Natural killer cell treated with Interleukin-12 subunit alpha and Interleukin-12 subunit beta and Interleukin-15 and Interleukin-18, amount 100 ng/mL, for 72 hours (primary cell): ENCODE measurements at regions not wholly inside any gene's neighbourhood (a gene's known extent, or its start where the extent isn't known, plus 50 kb on each side); places are given as distances from the start of the nearest gene placed in this dataset.

ENCODE experiments used
- ATAC-seq, 2 donors: fragments of 150-1000 bp; cut with Tn5 transposase in 1 of 2; sonication (Bioruptor Pico), chemical (Tn5 transposase) in 1 of 2; 2 replicates each; pipeline ENCODE4 v1.10.0; 2021
- DNase-seq: peaks from one replicate; pipeline ENCODE4 v3.0.0; 2022; ENCODE audit warnings: low spot score
- H3K27ac Mint-ChIP-seq, 2 donors: 1 replicate in 1 of 2; 2 replicates in 1 of 2; pipeline ENCODE4 v1.8.0; 2022; ENCODE audit warnings: mixed read lengths in 2 of 2, mild to moderate bottlenecking in 1 of 2, moderate library complexity in 1 of 2
- H3K27me3 Mint-ChIP-seq, 2 donors: 1 replicate in 1 of 2; 2 replicates in 1 of 2; pipeline ENCODE4 v1.8.0; 2022; ENCODE audit warnings: mixed read lengths in 2 of 2
- H3K36me3 Mint-ChIP-seq: one replicate; pipeline ENCODE4 v1.8.0; 2022; ENCODE audit warnings: mixed read lengths
- H3K4me1 Mint-ChIP-seq, 2 donors: 1 replicate in 1 of 2; 2 replicates in 1 of 2; pipeline ENCODE4 v1.8.0; 2022; ENCODE audit warnings: low read depth in 2 of 2, mixed read lengths in 2 of 2, mild to moderate bottlenecking in 1 of 2
- H3K4me3 Mint-ChIP-seq: one replicate; pipeline ENCODE4 v1.8.0; 2022; ENCODE audit warnings: mixed read lengths
- H3K9me3 Mint-ChIP-seq: 2 replicates; pipeline ENCODE4 v1.8.0; 2022; ENCODE audit warnings: mixed read lengths

DNA sequence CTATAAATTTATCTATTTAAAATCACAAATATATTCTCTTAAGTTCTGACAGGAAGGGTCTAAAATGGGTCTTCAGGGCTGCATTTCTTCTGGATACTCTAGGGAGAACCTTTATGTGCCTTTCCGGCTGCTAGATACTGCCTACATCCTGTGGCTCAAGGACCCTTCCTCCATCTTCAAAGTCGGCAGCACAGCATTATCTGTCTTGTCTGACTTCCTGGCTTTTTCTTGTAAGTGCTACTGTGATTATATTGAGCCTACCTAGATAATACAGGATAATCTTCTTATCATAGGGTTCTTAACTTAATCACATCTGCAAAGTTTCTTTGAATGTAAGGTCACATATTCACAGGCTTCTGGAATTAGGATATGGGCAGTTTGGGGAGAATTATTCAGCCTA is 943.8 kb upstream of the TYRP1 start:
- no peak overlapping the region for H3K4me3 Mint-ChIP-seq
- H3K27ac Mint-ChIP-seq = no peak overlapping the region
- DNase-seq (no peak), ATAC-seq (no peak)
- H3K4me1 Mint-ChIP-seq = no peaks in the 10 kb centered on the region
- no peaks in the 10 kb centered on the region for H3K27me3 Mint-ChIP-seq
- H3K36me3 Mint-ChIP-seq = no peaks in the 10 kb centered on the region
- peaks cover 16% of the 10 kb centered on the region for H3K9me3 Mint-ChIP-seq

DNA sequence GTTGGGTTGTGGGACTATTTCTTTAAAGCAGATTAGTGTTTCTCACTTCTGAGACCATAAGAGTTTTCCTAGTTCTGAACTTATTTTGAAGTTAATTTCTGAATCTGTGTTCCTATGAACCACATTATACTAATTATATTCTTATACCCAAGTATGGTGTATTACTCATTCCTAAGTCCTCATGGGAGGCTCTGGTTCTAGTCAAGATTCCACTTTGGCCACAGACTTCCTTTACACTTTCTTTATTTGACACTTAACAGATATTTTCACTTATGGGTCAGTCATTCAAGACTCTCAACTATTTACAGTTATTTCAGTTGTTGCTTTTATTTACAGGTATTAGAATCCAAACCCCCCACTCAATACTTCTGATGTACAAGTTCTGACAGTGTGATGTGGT is 937.2 kb upstream of the TYRP1 start:
- DNase-seq (no peak), ATAC-seq (no peak)
- no peak overlapping the region for H3K4me3 Mint-ChIP-seq
- no peaks in the 10 kb centered on the region for H3K36me3 Mint-ChIP-seq
- no peaks in the 10 kb centered on the region for H3K4me1 Mint-ChIP-seq
- no peak overlapping the region for H3K27ac Mint-ChIP-seq
- H3K9me3 Mint-ChIP-seq = peaks cover 6% of the 10 kb centered on the region
- H3K27me3 Mint-ChIP-seq = no peaks in the 10 kb centered on the region

GRCh38 chr9:11757408-11757807 is 935.8 kb upstream of the TYRP1 start:
- DNase-seq (no peak), ATAC-seq (no peak)
- Mint-ChIP-seq H3K4me1 (no peaks in the 10 kb centered on the region), H3K4me3 (no peak overlapping the region), H3K36me3 (no peaks in the 10 kb centered on the region), H3K27ac (no peak overlapping the region), H3K9me3 (no peaks in the 10 kb centered on the region), H3K27me3 (no peaks in the 10 kb centered on the region)

- no peaks in the 10 kb centered on the region for H3K4me1 Mint-ChIP-seq
- H3K36me3 Mint-ChIP-seq = no peaks in the 10 kb centered on the region
- no peaks in the 10 kb centered on the region for H3K27me3 Mint-ChIP-seq
- DNase-seq (no peak), ATAC-seq (no peak)
- no peak overlapping the region for H3K27ac Mint-ChIP-seq
- H3K4me3 Mint-ChIP-seq = no peak overlapping the region
- H3K9me3 Mint-ChIP-seq = no peaks in the 10 kb centered on the region
Measured at GRCh38 chr9:11758016-11758415, 935.2 kb upstream of the TYRP1 start.

GRCh38 chr9:11779971-11780370 is 913.2 kb upstream of the TYRP1 start:
- no peak overlapping the region for H3K4me3 Mint-ChIP-seq

GRCh38 chr9:11792870-11793269 is 900.3 kb upstream of the TYRP1 start:
- Mint-ChIP-seq H3K27me3 (no peaks in the 10 kb centered on the region), H3K4me1 (no peaks in the 10 kb centered on the region), H3K4me3 (no peak overlapping the region), H3K36me3 (no peaks in the 10 kb centered on the region), H3K27ac (no peak overlapping the region), H3K9me3 (peaks cover 8% of the 10 kb centered on the region)
- ATAC-seq (no peak), DNase-seq (no peak)

More at GRCh38 chr9:11779971-11780370, 913.2 kb upstream of the TYRP1 start:
- H3K27ac Mint-ChIP-seq = no peak overlapping the region
- peaks cover 23% of the 10 kb centered on the region for H3K9me3 Mint-ChIP-seq
- ATAC-seq (no peak), DNase-seq (no peak)
- no peaks in the 10 kb centered on the region for H3K27me3 Mint-ChIP-seq
- no peaks in the 10 kb centered on the region for H3K4me1 Mint-ChIP-seq
- H3K36me3 Mint-ChIP-seq = no peaks in the 10 kb centered on the region

- H3K4me3 Mint-ChIP-seq = no peak overlapping the region
- H3K36me3 Mint-ChIP-seq = peaks cover 5% of the 10 kb centered on the region
- H3K27ac Mint-ChIP-seq = no peak overlapping the region
- H3K9me3 Mint-ChIP-seq = peaks cover 14% of the 10 kb centered on the region
- no peaks in the 10 kb centered on the region for H3K4me1 Mint-ChIP-seq
- DNase-seq = no peak
- ATAC-seq = no peak
- no peaks in the 10 kb centered on the region for H3K27me3 Mint-ChIP-seq
Measured at GRCh38 chr9:11794984-11795383, 898.2 kb upstream of the TYRP1 start.

DNA sequence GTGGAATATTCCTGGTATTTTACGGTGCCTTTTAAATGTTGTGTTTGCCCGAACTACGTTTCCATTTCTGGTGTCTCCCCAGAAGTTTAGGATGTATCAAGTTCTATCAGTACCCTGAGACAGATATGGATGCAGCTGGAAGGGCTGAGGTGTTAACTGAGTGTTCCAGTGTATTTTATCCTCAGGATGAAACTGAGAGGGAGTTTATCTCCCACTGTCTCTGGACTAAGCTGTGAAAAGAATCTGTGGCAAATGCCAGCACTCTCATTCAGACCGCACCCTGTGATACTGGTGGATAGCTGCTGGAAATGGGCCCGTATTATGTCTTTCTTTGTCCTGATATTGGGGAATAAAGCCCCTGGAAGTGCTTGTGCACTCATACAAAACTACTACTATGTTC is 887.2 kb upstream of the TYRP1 start:
- ATAC-seq (no peak), DNase-seq (no peak)
- H3K9me3 Mint-ChIP-seq = peaks cover 9% of the 10 kb centered on the region
- H3K4me3 Mint-ChIP-seq = no peak overlapping the region
- no peaks in the 10 kb centered on the region for H3K4me1 Mint-ChIP-seq
- no peaks in the 10 kb centered on the region for H3K36me3 Mint-ChIP-seq
- H3K27me3 Mint-ChIP-seq = no peaks in the 10 kb centered on the region
- H3K27ac Mint-ChIP-seq = no peak overlapping the region

GRCh38 chr9:11821306-11821975 is 871.7 kb upstream of the TYRP1 start:
- Mint-ChIP-seq H3K9me3 (peaks cover 4% of the 10 kb centered on the region), H3K4me1 (no peaks in the 10 kb centered on the region), H3K36me3 (no peaks in the 10 kb centered on the region), H3K4me3 (no peak overlapping the region), H3K27me3 (no peaks in the 10 kb centered on the region), H3K27ac (no peak overlapping the region)
- ATAC-seq = no peak
- DNase-seq = no peak

GRCh38 chr9:11828201-11828600 is 865.0 kb upstream of the TYRP1 start:
- no peaks in the 10 kb centered on the region for H3K36me3 Mint-ChIP-seq
- H3K27ac Mint-ChIP-seq = no peak overlapping the region
- DNase-seq (no peak), ATAC-seq (no peak)
- H3K4me1 Mint-ChIP-seq = no peaks in the 10 kb centered on the region
- no peaks in the 10 kb centered on the region for H3K27me3 Mint-ChIP-seq
- H3K4me3 Mint-ChIP-seq = no peak overlapping the region
- peaks cover 16% of the 10 kb centered on the region for H3K9me3 Mint-ChIP-seq

DNA sequence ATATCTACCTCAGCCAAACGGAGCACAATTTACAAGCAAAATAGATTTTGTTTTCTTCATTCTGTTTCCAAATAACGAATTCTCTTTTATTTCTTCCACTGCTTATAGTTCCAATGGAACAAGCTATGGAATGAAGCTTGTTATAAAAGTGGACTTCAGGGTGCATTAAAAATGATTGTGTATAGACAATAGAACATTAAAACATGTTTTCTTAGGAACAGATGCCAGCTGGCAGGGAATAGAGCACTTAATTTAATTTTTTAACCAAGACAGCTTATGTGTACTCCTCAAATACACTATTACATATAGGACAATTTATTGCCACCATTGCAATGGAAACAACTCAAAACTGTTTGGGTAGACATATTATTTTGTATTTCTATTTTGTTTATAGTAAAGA is 860.1 kb upstream of the TYRP1 start:
- DNase-seq (no peak), ATAC-seq (no peak)
- Mint-ChIP-seq H3K9me3 (peaks cover 18% of the 10 kb centered on the region), H3K27me3 (no peaks in the 10 kb centered on the region), H3K4me1 (no peaks in the 10 kb centered on the region), H3K36me3 (no peaks in the 10 kb centered on the region), H3K4me3 (no peak overlapping the region), H3K27ac (no peak overlapping the region)

- H3K4me3 Mint-ChIP-seq = no peak overlapping the region
- ATAC-seq = no peak
- no peaks in the 10 kb centered on the region for H3K36me3 Mint-ChIP-seq
- no peak overlapping the region for H3K27ac Mint-ChIP-seq
- H3K27me3 Mint-ChIP-seq = no peaks in the 10 kb centered on the region
- H3K4me1 Mint-ChIP-seq = no peaks in the 10 kb centered on the region
- H3K9me3 Mint-ChIP-seq = peaks cover 4% of the 10 kb centered on the region
- DNase-seq = no peak
Measured at GRCh38 chr9:11868795-11869194, 824.4 kb upstream of the TYRP1 start.

DNA sequence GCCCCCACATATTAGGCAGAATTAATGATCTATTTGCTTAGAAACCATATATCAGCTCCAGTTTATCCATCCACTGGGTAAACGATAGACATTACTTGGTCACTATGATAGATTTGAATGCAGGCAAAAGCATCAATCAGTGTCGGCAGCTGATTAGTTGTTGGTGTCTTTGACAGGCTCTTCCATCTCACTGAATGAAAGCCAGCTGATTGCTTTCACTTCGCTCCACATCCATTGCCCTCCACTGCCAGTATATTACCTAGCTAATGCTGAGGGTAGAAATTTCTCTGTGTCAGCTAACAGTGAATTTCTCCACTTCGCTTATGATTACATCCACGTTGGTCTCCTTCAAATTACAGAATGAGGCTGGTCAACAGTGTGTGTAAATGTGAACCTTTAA is 821.3 kb upstream of the TYRP1 start:
- Mint-ChIP-seq H3K4me1 (no peaks in the 10 kb centered on the region), H3K9me3 (peaks cover 4% of the 10 kb centered on the region), H3K36me3 (no peaks in the 10 kb centered on the region), H3K27me3 (no peaks in the 10 kb centered on the region), H3K27ac (no peak overlapping the region), H3K4me3 (no peak overlapping the region)
- DNase-seq = no peak
- no peak for ATAC-seq

DNA sequence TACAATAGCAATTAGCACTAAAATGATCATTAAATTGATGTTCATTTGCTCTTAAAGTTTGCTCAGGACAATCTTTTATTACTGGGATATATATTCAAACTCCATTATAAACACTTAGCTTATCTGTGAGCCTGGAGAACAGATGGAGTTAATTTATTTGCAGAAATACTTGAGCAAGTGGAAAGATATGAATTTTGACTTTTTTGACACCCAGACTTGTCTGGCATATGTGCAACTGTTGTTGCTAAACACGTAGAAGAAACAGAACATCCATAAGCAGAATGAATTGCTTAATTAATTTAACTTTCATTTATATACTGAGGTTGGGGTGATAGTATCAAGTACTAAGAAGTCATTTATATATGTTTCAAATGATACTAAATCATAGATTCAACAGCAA is 820.7 kb upstream of the TYRP1 start:
- H3K36me3 Mint-ChIP-seq = no peaks in the 10 kb centered on the region
- DNase-seq = no peak
- H3K4me3 Mint-ChIP-seq = no peak overlapping the region
- H3K4me1 Mint-ChIP-seq = no peaks in the 10 kb centered on the region
- no peak overlapping the region for H3K27ac Mint-ChIP-seq
- ATAC-seq = no peak
- H3K27me3 Mint-ChIP-seq = no peaks in the 10 kb centered on the region
- H3K9me3 Mint-ChIP-seq = peaks cover 4% of the 10 kb centered on the region

GRCh38 chr9:11874414-11874813 is 818.8 kb upstream of the TYRP1 start:
- no peaks in the 10 kb centered on the region for H3K36me3 Mint-ChIP-seq
- DNase-seq (no peak), ATAC-seq (no peak)
- no peaks in the 10 kb centered on the region for H3K4me1 Mint-ChIP-seq
- no peak overlapping the region for H3K4me3 Mint-ChIP-seq
- H3K9me3 Mint-ChIP-seq = peaks cover 4% of the 10 kb centered on the region
- H3K27me3 Mint-ChIP-seq = no peaks in the 10 kb centered on the region
- no peak overlapping the region for H3K27ac Mint-ChIP-seq
